Left ventricle myocardium inferior (tissue), 1 donor: ENCODE measurements at regions not wholly inside any gene's neighbourhood (a gene's known extent, or its start where the extent isn't known, plus 50 kb on each side); places are given as distances from the start of the nearest gene placed in this dataset.

ENCODE experiments used
- DNase-seq: peaks from one replicate; pipeline ENCODE4 v3.0.0-alpha.2; 2020
- H3K27ac ChIP-seq: fragments of 200-600 bp; replicated peaks from 2 replicates; pipeline ENCODE4 v1.8.0; 2021
- H3K27me3 ChIP-seq: fragments of 200-600 bp; 2 replicates; pipeline ENCODE4 v1.8.0; 2021; ENCODE audit warnings: low read depth
- H3K36me3 ChIP-seq: fragments of 200-600 bp; 2 replicates; pipeline ENCODE4 v1.8.0; 2021
- H3K4me1 ChIP-seq: fragments of 200-600 bp; 2 replicates; pipeline ENCODE4 v1.8.0; 2021
- H3K4me3 ChIP-seq: fragments of 200-600 bp; 2 replicates; pipeline ENCODE4 v1.8.0; 2021; ENCODE audit warnings: mild to moderate bottlenecking, moderate library complexity
- H3K9me3 ChIP-seq: fragments of 200-600 bp; replicated peaks from 2 replicates; pipeline ENCODE4 v1.8.0; 2021
- CTCF ChIP-seq: fragments of 200-600 bp; IDR thresholded peaks from 2 replicates; pipeline ENCODE4 v1.8.0; 2021; ENCODE audit warnings: antibody characterized with exemption, mild to moderate bottlenecking, borderline replicate concordance
- intact Hi-C: fragments of 100-400 bp; cut with micrococcal nuclease; formaldehyde crosslinking; loops from one replicate; pipeline ENCODE4 v1.11.0; 2022
- donor health status: DM: no; HTN: yes; CAD: no; lungs with severe emphysema.

- TF ChIP-seq CTCF: no peak
- DNase-seq: no peak
- H3K36me3 ChIP-seq: no peaks in the 10 kb centered on the region
- no peaks in the 10 kb centered on the region for H3K4me1 ChIP-seq
- intact Hi-C loops: no loop called here
- H3K4me3 ChIP-seq: no peak overlapping the region
- no peaks in the 10 kb centered on the region for H3K9me3 ChIP-seq
- no peak overlapping the region for H3K27ac ChIP-seq
- peaks cover 49% of the 10 kb centered on the region for H3K27me3 ChIP-seq
Measured at GRCh38 chr11:34567733-34568132, 53.2 kb upstream of the EHF start.

- H3K9me3 ChIP-seq: no peaks in the 10 kb centered on the region
- TF ChIP-seq CTCF: no peak
Measured at GRCh38 chr11:34570584-34570983, 50.3 kb upstream of the EHF start.

More at GRCh38 chr11:34570584-34570983, 50.3 kb upstream of the EHF start:
- Histone ChIP-seq H3K27me3 (peaks cover 63% of the 10 kb centered on the region), H3K27ac (no peak overlapping the region), H3K4me1 (no peaks in the 10 kb centered on the region), H3K4me3 (no peak overlapping the region), H3K36me3 (no peaks in the 10 kb centered on the region)
- DNase-seq: no peak
- intact Hi-C loops: no loop called here
